ENCODE measurements at regions not wholly inside any gene's neighbourhood (a gene's known extent, or its start where the extent isn't known, plus 50 kb on each side); places are given as distances from the start of the nearest gene placed in this dataset.

GRCh38 chr11:128195057-128195751 is 392.2 kb downstream of the ETS1 start:
- peak in 1 of 8 experiments; percentile 66 for ATAC-seq (replicated peaks in 6 of 8)
- Histone ChIP-seq H3K4me1 (replicated peaks in 1 of 2) (no peaks in the 10 kb centered on the region), H3K27ac (no peak overlapping the region), H3K4me3 (no peak overlapping the region)
- in situ Hi-C loops (cut with MboI; ENCODE audit: low pct_unique_long_range_greater_than_20kb in 2 of 9, low sequenced_read_pairs in 9 of 9, unreplicated experiment in 9 of 9) = loop anchor here in 3 of 9 experiments (25.0 kb wide), 2 partner anchors 92 to 442 kb away; no protein-coding TSS in a partner anchor
- WGBS, 10 experiments = 38 to 100% (median 91%) methylated on average over 2 to 6 of the region's 6 CpGs; no CpG with 5 or more reads in 1 of the 10 experiments

DNA sequence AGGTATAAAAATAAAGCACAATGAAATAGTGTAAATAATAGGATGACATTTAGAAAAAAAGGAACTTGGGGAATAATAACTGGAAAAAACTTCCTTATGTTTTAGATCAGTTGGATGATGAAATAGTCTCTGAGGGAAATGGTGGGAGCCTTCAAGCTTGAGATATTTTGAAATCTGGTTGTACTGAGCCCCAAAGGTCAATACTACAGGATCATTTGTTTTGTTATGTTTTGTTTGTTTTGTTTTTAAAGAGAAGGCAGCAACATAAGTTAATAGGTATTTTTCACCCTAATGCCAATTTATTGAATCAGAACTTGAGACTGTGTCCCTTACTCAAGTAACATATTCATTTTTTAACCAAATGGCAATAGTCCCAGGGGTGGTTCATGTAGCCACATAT is 393.1 kb downstream of the ETS1 start:
- Histone ChIP-seq H3K27ac (no peak overlapping the region), H3K4me1 (replicated peaks in 1 of 2) (no peaks in the 10 kb centered on the region), H3K4me3 (no peak overlapping the region)
- ATAC-seq (replicated peaks in 6 of 8) = no peak
- in situ Hi-C loops (cut with MboI; ENCODE audit: low pct_unique_long_range_greater_than_20kb in 2 of 9, low sequenced_read_pairs in 9 of 9, unreplicated experiment in 9 of 9) = loop anchor here in 3 of 9 experiments (25.0 kb wide), 2 partner anchors 93 to 443 kb away; no protein-coding TSS in a partner anchor

- no peak overlapping the region for H3K27ac ChIP-seq
- H3K4me1 ChIP-seq (replicated peaks in 1 of 2) = peaks cover 2% of the 10 kb centered on the region in 2 donors
- ATAC-seq (replicated peaks in 6 of 8) = no peak
- WGBS, 10 experiments = 77 to 100% (median 96%) methylated on average over 1 to 4 of the region's 4 CpGs
- H3K4me3 ChIP-seq = no peak overlapping the region
- in situ Hi-C loops (cut with MboI; ENCODE audit: low pct_unique_long_range_greater_than_20kb in 2 of 9, low sequenced_read_pairs in 9 of 9, unreplicated experiment in 9 of 9) = loop anchor here in 3 of 9 experiments (25.0 kb wide), 2 partner anchors 94 to 444 kb away; no protein-coding TSS in a partner anchor
Measured at GRCh38 chr11:128193615-128194014, 393.7 kb downstream of the ETS1 start.

- WGBS, 10 experiments = 94 to 100% (median 100%) methylated on average over 1 to 4 of the region's 5 CpGs; no CpG with 5 or more reads in 5 of the 10 experiments
- Histone ChIP-seq H3K4me3 (no peak overlapping the region), H3K27ac (no peak overlapping the region), H3K4me1 (replicated peaks in 1 of 2) (peaks cover 9 to 12% of the 10 kb centered on the region in 2 donors)
- in situ Hi-C loops (cut with MboI; ENCODE audit: low pct_unique_long_range_greater_than_20kb in 2 of 9, low sequenced_read_pairs in 9 of 9, unreplicated experiment in 9 of 9) = loop anchor here in 3 of 9 experiments (25.0 kb wide), 2 partner anchors 97 to 447 kb away; no protein-coding TSS in a partner anchor
- no peak for ATAC-seq (replicated peaks in 6 of 8)
Measured at GRCh38 chr11:128190312-128190711, 397.0 kb downstream of the ETS1 start.

DNA sequence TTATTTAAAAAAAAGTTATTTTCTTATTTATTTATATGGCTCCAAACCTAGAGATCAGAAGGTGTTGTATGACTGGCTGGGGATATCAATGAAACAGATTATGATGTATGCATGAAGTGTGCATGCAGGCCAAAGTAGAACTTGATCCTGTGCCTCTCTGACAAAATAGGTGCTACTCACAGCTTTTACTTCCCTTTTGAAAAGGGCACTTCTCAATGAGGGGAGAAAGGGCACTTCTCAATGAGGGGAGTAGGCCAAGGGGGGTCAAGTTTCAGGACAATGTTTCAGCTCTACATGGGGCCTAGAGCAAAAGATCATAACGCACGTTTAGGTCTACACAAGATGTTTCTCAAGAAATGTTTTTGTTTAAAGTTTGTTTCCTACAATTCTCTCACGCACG is 397.5 kb downstream of the ETS1 start:
- WGBS, 10 experiments = 73 to 100% (median 85%) methylated on average over 1 to 4 of the region's 4 CpGs; no CpG with 5 or more reads in 3 of the 10 experiments

GRCh38 chr11:128188346-128189004 is 398.9 kb downstream of the ETS1 start:
- 0 to 73% (median 44%) methylated on average over 1 to 6 of the region's 9 CpGs; no CpG with 5 or more reads in 2 of the 10 experiments for WGBS, 10 experiments
- ATAC-seq (replicated peaks in 6 of 8) = peak in 2 of 8 experiments; percentile 24 to 49
- in situ Hi-C loops (cut with MboI; ENCODE audit: low pct_unique_long_range_greater_than_20kb in 2 of 9, low sequenced_read_pairs in 9 of 9, unreplicated experiment in 9 of 9) = loop anchor here in 3 of 9 experiments (25.0 kb wide), 2 partner anchors 99 to 449 kb away; no protein-coding TSS in a partner anchor

More for the DNA sequence above, 397.5 kb downstream of the ETS1 start:
- peaks cover 9 to 12% of the 10 kb centered on the region in 2 donors for H3K4me1 ChIP-seq (replicated peaks in 1 of 2)
- in situ Hi-C loops (cut with MboI; ENCODE audit: low pct_unique_long_range_greater_than_20kb in 2 of 9, low sequenced_read_pairs in 9 of 9, unreplicated experiment in 9 of 9) = loop anchor here in 3 of 9 experiments (25.0 kb wide), 2 partner anchors 97 to 447 kb away; no protein-coding TSS in a partner anchor
- ATAC-seq (replicated peaks in 6 of 8) = no peak
- no peak overlapping the region for H3K27ac ChIP-seq
- H3K4me3 ChIP-seq = no peak overlapping the region

DNA sequence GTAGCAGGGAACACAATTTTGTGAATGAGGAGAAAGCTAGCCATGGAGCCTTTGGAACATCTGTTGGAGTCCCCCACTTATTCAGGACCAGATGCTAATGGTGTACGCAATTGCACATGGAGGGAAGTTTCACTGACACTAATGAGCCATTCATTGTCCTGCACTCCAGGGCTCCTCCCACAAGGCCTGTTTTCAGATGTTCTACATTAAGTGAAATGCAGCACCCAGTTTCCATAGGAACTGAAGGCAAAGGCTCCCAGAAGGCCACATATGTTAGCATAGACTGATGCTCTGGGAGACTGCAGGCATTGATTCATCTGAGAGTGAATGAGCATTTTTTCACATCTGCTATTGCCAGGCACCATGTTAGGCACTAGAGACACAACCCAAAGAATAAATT is 399.5 kb downstream of the ETS1 start:
- ATAC-seq (replicated peaks in 6 of 8) = peak; percentile 63 to 99 (median 98)
- Histone ChIP-seq H3K27ac (no peak overlapping the region), H3K4me1 (replicated peaks in 1 of 2) (peaks cover 9 to 12% of the 10 kb centered on the region in 2 donors), H3K4me3 (no peak overlapping the region)
- in situ Hi-C loops (cut with MboI; ENCODE audit: low pct_unique_long_range_greater_than_20kb in 2 of 9, low sequenced_read_pairs in 9 of 9, unreplicated experiment in 9 of 9) = loop anchor here in 3 of 9 experiments (25.0 kb wide), 2 partner anchors 99 to 449 kb away; no protein-coding TSS in a partner anchor
- 50% methylated on average over 1 of the region's 1 CpG; no CpG with 5 or more reads in 9 of the 10 experiments for WGBS, 10 experiments

More at GRCh38 chr11:128188346-128189004, 398.9 kb downstream of the ETS1 start:
- Histone ChIP-seq H3K27ac (no peak overlapping the region), H3K4me1 (replicated peaks in 1 of 2) (peaks cover 9 to 12% of the 10 kb centered on the region in 2 donors), H3K4me3 (no peak overlapping the region)

- Histone ChIP-seq H3K4me1 (replicated peaks in 1 of 2) (peaks cover 9 to 12% of the 10 kb centered on the region in 2 donors), H3K27ac (no peak overlapping the region), H3K4me3 (no peak overlapping the region)
- 77 to 100% (median 94%) methylated on average over 1 to 4 of the region's 4 CpGs; no CpG with 5 or more reads in 1 of the 10 experiments for WGBS, 10 experiments
- in situ Hi-C loops (cut with MboI; ENCODE audit: low pct_unique_long_range_greater_than_20kb in 2 of 9, low sequenced_read_pairs in 9 of 9, unreplicated experiment in 9 of 9) = loop anchor here in 3 of 9 experiments (25.0 kb wide), 2 partner anchors 100 to 450 kb away; no protein-coding TSS in a partner anchor
- ATAC-seq (replicated peaks in 6 of 8) = no peak
Measured at GRCh38 chr11:128187377-128187776, 400.0 kb downstream of the ETS1 start.

DNA sequence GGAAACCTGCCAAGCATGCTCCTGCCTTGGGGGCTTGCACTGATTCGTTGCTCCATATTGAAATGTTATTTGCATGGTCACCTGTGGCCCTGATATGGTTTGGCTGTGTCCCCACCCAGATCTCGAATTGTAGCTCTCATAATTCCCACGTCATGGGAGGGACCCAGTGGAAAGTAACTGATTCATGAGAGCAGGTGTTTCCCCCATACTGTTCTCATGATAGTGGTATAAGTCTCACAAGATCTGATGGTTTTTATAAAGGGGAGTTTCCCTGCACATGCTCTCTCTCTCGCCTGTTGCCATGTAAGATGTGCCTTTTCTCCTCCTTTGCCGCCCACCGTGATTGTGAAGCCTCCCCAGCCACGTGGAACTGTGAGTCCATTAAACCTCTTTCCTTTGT is 402.4 kb downstream of the ETS1 start:
- in situ Hi-C loops (cut with MboI; ENCODE audit: low pct_unique_long_range_greater_than_20kb in 2 of 9, low sequenced_read_pairs in 9 of 9, unreplicated experiment in 9 of 9) = loop anchor here in 3 of 9 experiments (25.0 kb wide), 2 partner anchors 102 to 452 kb away; no protein-coding TSS in a partner anchor
- 17 to 86% (median 61%) methylated on average over 1 to 6 of the region's 7 CpGs; no CpG with 5 or more reads in 3 of the 10 experiments for WGBS, 10 experiments
- Histone ChIP-seq H3K4me3 (no peak overlapping the region), H3K4me1 (replicated peaks in 1 of 2) (peaks cover 11 to 12% of the 10 kb centered on the region in 2 donors), H3K27ac (no peak overlapping the region)
- no peak for ATAC-seq (replicated peaks in 6 of 8)

GRCh38 chr11:128182844-128183243 is 404.5 kb downstream of the ETS1 start:
- in situ Hi-C loops (cut with MboI; ENCODE audit: low pct_unique_long_range_greater_than_20kb in 2 of 9, low sequenced_read_pairs in 9 of 9, unreplicated experiment in 9 of 9) = loop anchor here in 3 of 9 experiments (25.0 kb wide), 2 partner anchors 104 to 454 kb away; no protein-coding TSS in a partner anchor
- no peak for ATAC-seq (replicated peaks in 6 of 8)
- 50 to 100% (median 80%) methylated on average over 1 of the region's 1 CpG; no CpG with 5 or more reads in 6 of the 10 experiments for WGBS, 10 experiments

GRCh38 chr11:128181984-128182383 is 405.4 kb downstream of the ETS1 start:
- in situ Hi-C loops (cut with MboI; ENCODE audit: low pct_unique_long_range_greater_than_20kb in 2 of 9, low sequenced_read_pairs in 9 of 9, unreplicated experiment in 9 of 9) = loop anchor here in 3 of 9 experiments (25.0 kb wide), 2 partner anchors 105 to 455 kb away; no protein-coding TSS in a partner anchor
- peaks cover 10 to 12% of the 10 kb centered on the region in 2 donors for H3K4me1 ChIP-seq (replicated peaks in 1 of 2)
- H3K4me3 ChIP-seq = no peak overlapping the region
- WGBS, 10 experiments = 92 to 100% (median 100%) methylated on average over 1 to 4 of the region's 5 CpGs; no CpG with 5 or more reads in 3 of the 10 experiments
- H3K27ac ChIP-seq = no peak overlapping the region
- ATAC-seq (replicated peaks in 6 of 8) = no peak

More at GRCh38 chr11:128182844-128183243, 404.5 kb downstream of the ETS1 start:
- no peak overlapping the region for H3K27ac ChIP-seq
- no peak overlapping the region for H3K4me3 ChIP-seq
- H3K4me1 ChIP-seq (replicated peaks in 1 of 2) = peaks cover 10 to 16% of the 10 kb centered on the region in 2 donors

DNA sequence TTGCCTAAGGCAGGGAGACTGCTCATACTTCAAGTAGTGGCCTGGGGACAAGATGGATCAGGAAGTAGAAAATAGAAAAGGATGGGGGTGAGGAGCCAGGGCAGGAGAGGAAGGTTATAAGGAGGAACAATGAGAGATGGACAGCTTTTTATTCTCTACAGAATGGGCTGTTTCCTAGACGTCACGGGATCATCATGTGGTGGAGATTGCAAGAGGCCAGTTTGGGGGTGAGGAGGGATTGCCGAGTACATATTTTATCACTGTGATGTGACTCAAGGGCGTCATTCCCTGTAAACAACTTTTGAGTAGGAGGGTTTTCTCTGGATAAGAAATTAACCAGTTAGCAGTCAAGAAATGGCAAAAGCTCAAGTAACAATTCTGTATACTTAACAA is 406.3 kb downstream of the ETS1 start:
- WGBS, 10 experiments = 39 to 100% (median 86%) methylated on average over 1 to 4 of the region's 4 CpGs; no CpG with 5 or more reads in 2 of the 10 experiments
- Histone ChIP-seq H3K4me1 (replicated peaks in 1 of 2) (peaks cover 10 to 12% of the 10 kb centered on the region in 2 donors), H3K27ac (no peak overlapping the region), H3K4me3 (no peak overlapping the region)
- no peak for ATAC-seq (replicated peaks in 6 of 8)
- in situ Hi-C loops (cut with MboI; ENCODE audit: low pct_unique_long_range_greater_than_20kb in 2 of 9, low sequenced_read_pairs in 9 of 9, unreplicated experiment in 9 of 9) = loop anchor here in 3 of 9 experiments (25.0 kb wide), 2 partner anchors 106 to 456 kb away; no protein-coding TSS in a partner anchor
